HCEC 1CT (cell line): ENCODE measurements at regions not wholly inside any gene's neighbourhood (a gene's known extent, or its start where the extent isn't known, plus 50 kb on each side); places are given as distances from the start of the nearest gene placed in this dataset.
"Not testable (repeated sequence)": the region's sequence is repeated elsewhere in the genome, so short reads cannot be mapped to it uniquely, and the experiment has no call there.

Experiments
- DNase-seq: peaks from one replicate; pipeline ENCODE4 v3.0.0-alpha.2; 2017

DNA sequence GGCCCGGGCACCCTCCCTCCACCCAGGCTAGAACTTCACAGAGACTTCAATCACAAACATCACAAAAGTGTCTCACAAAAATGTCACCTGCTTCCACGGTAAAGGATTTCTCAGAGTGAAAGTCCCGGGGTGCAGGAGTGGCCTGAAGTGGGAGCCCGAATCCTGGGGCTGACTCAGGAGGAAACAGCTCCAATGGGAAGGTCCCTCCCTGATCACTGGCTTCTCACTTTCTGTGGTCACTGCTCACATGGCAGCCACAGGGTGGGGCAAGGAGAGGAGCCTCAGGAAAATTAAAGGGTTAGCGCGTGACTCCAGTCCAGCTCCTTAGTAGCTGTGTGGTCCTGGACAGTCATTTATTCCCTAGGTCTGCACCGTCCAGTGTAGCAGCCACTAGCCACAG is 564.5 kb upstream of the B3GAT1 start:
- no peak for DNase-seq

DNA sequence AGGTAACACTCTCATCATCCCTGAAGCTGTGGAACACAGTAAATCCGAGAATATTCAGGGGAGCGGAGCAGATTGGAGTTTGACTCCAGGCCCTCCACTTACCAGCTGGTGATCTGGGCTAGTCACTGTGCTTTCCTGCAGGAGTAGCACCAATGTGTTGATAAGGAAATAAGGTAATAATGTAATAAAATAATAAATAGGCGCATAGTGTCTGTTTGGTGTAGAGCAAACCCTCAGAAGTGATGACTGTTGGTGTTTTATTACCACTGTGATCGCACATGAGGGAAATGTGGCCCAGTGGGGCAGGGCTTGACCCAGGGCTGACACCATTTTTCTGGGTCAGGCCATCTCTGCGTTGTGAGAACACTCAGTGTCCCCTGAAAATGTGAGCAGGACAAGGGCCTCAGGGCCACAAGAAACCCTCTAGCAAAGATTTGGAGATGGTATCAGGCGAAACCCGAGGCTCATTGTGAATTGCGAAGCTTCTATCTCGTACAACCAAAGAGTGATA is 563.9 kb upstream of the B3GAT1 start:
- DNase-seq: no peak

GRCh38 chr11:134973801-134974200 is 561.8 kb upstream of the B3GAT1 start:
- no peak for DNase-seq

GRCh38 chr11:134971381-134971780 is 559.3 kb upstream of the B3GAT1 start:
- DNase-seq: no peak

GRCh38 chr11:134967746-134968145 is 555.7 kb upstream of the B3GAT1 start:
- DNase-seq: no peak

GRCh38 chr11:134961386-134961785 is 549.3 kb upstream of the B3GAT1 start:
- not testable (repeated sequence) for DNase-seq

DNA sequence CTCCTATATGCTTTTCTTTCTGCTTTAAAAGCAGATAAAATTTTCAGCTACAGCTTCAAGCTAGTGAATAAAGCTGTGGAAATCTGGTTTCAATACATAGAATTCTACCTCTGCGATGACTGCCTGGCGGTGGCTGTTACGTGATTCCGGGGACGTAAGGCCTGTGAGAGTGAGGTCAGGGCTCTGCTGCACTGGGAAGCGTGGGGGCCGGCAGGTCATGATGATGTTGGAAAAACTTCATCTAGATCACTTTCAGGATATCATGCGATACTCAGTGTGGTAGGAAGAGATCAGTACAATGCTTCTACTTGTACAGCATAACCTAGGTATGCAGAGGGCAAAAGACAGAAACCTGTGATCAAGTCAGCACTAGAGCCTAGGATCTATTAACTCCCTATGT is 546.8 kb upstream of the B3GAT1 start:
- no peak for DNase-seq

DNA sequence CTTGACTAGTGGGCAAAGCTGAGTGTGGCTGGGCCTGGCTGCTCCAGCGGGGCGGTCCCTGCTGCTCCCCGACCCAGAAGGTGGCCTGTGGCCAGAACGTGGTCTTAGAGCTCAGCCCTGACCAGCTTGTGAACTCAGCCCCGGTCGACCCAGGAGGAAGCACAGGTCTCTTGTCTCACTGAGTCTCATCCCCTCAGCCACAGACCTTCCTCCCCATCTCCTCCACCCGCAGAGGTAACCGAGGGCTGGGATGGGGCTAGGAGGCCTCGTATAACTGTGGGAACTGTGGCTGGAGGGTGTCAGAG is 546.2 kb upstream of the B3GAT1 start:
- no peak for DNase-seq

- DNase-seq: no peak
Measured at GRCh38 chr11:134957540-134958335, 545.7 kb upstream of the B3GAT1 start.

DNA sequence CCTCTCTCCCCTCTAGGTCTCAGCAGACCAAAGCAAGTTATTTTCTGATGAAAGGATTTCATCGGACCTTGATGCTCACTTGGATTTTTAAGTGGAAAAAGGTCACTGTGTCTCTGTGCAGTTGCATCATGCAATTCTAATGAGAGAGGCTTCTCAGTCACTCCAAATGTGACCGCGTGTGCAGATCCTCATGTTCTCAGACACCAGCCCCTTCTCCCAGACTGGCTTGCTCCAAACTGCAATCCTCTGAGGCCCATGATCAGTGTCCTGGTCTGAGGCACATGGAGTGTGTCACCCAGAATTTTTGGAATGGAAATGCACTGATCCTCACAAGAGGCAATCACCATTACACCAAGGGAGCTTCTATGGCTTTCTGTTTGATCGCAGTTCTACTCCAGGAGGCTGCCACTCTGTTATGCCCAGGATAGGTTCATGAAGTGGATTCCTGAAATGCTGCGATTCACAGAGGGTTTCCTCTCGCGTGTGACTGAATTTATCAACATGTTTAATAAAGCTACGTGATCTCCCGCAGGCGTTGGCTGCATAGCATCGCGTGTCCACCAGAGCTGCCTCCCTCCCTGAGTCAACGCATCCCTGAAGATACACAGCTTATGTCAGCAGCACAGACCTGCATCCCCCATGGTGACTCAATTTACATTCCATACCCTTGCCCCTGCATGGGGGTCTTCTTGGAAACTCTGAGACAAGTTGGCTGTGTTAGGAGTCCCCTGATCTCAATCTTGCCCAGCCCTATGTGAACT is 544.6 kb upstream of the B3GAT1 start:
- DNase-seq: no peak

DNA sequence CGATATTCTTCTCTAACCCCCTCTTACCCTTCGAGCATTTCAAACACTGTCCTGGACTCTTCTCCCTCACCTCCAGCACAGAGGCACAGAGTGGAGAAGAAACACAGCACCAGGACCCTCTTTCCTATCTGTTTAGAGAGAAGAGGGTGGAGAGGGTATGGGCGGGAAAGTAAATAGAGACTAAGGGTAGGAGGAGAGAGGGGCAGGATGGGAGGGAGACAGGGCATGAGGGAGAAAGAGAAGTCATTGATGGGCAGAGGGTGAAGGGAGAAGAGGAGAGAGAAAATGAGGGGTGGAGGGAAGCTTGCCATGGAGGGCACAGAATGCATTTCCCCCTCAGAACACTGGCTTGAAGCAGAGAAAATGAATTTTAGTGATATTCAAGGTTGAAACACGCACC is 543.9 kb upstream of the B3GAT1 start:
- DNase-seq: not testable (repeated sequence)

DNA sequence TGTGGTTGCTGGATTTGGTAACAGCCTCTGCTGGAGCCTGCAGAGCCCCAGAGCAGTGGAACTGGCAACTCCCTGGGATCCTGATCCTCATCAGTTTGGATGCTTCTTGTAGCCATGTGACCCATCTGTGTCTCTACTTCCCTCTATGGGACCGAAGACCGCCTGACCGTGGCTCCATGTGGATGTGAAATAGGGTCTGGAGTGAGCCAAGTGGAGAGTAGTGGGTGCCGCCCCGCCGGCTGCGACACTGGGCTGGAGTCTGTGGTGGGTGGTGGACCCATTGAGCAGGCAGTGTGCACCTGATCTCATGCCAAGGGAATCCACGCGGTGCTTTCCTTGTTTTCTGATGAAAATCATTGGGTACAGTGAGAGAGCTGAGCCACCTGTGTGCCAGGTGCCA is 543.2 kb upstream of the B3GAT1 start:
- no peak for DNase-seq

- not testable (repeated sequence) for DNase-seq
Measured at GRCh38 chr11:134954456-134954855, 542.4 kb upstream of the B3GAT1 start.

GRCh38 chr11:134953417-134953970 is 541.5 kb upstream of the B3GAT1 start:
- not testable (repeated sequence) for DNase-seq

- no peak for DNase-seq
Measured at GRCh38 chr11:134951305-134951700, 539.3 kb upstream of the B3GAT1 start.

- DNase-seq: no peak
Measured at GRCh38 chr11:134950692-134951304, 538.8 kb upstream of the B3GAT1 start.

DNA sequence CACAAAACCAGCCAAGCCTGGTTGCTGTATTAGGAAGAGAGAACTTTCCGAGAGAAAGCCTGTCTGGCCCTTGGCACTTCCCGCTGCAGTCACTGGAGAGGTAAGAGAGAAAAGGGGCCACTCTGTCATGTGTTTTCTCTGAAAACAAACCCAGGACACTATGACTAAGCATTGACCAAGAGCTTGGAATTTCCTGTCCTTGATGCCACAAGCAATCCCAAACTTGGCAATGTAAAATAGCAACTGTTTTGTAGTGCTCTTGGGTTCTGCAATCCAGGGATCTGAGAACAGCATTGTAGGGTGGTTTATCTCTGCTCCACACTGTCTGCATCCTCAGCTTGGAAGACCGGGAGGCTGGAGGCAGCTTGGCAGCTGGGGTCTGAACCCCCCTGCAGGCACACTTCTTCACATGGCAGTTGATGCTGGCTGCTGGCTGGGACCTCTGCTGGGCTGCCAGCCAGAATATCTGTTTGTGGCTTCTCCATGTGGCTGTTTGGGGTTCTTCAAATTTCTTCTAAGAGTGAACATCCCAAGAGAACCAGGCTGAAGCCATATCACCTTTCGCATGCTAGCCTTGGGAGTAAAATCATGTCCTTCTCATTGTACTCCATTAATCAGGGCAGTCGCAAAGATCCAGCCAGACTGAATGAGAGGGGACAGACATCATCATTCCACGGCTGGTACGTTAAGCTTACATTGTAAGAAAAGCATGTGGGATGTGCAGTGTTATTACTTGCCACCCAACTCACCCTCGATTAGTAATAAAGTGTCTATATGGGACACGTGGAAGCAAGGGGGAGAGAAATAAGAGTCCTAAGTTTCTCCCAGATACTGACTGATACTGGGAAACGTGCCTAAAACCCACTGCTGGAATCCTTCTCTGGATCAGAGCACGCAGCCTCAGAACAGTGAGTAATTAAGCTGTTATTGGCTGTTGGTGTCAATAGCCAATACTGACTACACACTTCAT is 537.4 kb upstream of the B3GAT1 start:
- DNase-seq: no peak

- DNase-seq: no peak
Measured at GRCh38 chr11:134947556-134947955, 535.5 kb upstream of the B3GAT1 start.

GRCh38 chr11:134945993-134946392 is 534.0 kb upstream of the B3GAT1 start:
- DNase-seq: no peak

- no peak for DNase-seq
Measured at GRCh38 chr11:134944986-134945385, 532.9 kb upstream of the B3GAT1 start.

DNA sequence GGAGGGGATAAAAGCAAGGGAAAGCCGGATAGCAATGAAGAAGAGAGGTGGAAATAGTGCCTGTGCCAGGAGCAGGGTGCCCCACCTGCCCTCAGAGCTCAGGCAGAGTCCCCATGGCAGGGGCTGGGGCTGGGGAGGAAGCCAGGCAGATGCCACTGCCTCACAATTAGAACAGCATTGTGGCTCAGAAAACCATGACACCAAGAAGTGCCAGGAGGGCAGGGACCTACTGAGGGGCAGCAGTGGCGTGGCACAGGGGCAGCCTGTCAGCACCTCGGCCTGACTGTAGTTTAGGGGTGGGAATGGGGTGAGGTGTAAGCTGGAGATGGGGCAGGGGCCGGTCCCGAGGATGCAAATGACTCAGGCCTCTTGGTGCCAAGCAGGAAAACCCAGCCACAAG is 532.1 kb upstream of the B3GAT1 start:
- DNase-seq: no peak

DNA sequence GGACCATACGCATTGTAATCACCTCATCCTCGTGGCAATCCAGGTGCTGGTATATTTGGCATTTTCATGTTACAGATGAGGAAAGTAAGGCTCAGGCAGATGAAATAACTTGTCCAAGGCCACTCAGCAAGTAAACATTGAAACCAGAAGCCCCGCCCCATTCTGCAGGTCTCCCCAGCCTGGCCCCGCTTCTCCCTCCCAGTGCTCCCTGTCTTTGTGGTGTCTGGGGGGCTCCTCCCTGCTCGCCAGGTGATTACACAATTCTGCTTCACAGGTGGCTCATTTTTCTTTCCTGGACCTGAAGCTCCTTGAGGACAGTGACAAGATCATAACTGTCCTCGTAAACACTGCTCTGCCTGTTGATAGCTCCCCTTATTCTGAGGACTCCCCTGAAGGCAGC is 531.5 kb upstream of the B3GAT1 start:
- DNase-seq: no peak
